Activated T-helper 17 cell treated with anti-CD3 and anti-CD28 coated beads, Interleukin-2, amount 50 U/mL, for 72 hours (primary cell): ENCODE measurements at regions not wholly inside any gene's neighbourhood (a gene's known extent, or its start where the extent isn't known, plus 50 kb on each side); places are given as distances from the start of the nearest gene placed in this dataset.
"Not testable (repeated sequence)": the region's sequence is repeated elsewhere in the genome, so short reads cannot be mapped to it uniquely, and the experiment has no call there.

Experiments
- ATAC-seq: fragments of 150-1000 bp; cut with Tn5 transposase; replicated peaks from 2 replicates; pipeline ENCODE4 v1.10.0; 2021; ENCODE audit warnings: mild to moderate bottlenecking, moderate library complexity
- H3K27ac Mint-ChIP-seq: one replicate; pipeline ENCODE4 v1.8.0; 2022; ENCODE audit warnings: mixed read lengths
- H3K27me3 Mint-ChIP-seq: one replicate; pipeline ENCODE4 v1.8.0; 2022; ENCODE audit warnings: mixed read lengths
- H3K36me3 Mint-ChIP-seq: one replicate; pipeline ENCODE4 v1.8.0; 2022; ENCODE audit warnings: low read depth, mild to moderate bottlenecking, mixed read lengths
- H3K4me1 Mint-ChIP-seq: one replicate; pipeline ENCODE4 v1.8.0; 2022; ENCODE audit warnings: mixed read lengths
- H3K4me3 Mint-ChIP-seq: one replicate; pipeline ENCODE4 v1.8.0; 2022; ENCODE audit warnings: mild to moderate bottlenecking, mixed read lengths
- H3K9me3 Mint-ChIP-seq: one replicate; pipeline ENCODE4 v1.8.0; 2022; ENCODE audit warnings: mixed read lengths

GRCh38 chr7:65074959-65075358 is 68.5 kb upstream of the ERV3-1 start:
- H3K36me3 Mint-ChIP-seq = peaks cover 28% of the 10 kb centered on the region
- H3K27ac Mint-ChIP-seq, ATAC-seq, H3K4me3 Mint-ChIP-seq, H3K27me3 Mint-ChIP-seq, H3K4me1 Mint-ChIP-seq, H3K9me3 Mint-ChIP-seq: not testable (repeated sequence)

GRCh38 chr7:65073160-65073559 is 66.7 kb upstream of the ERV3-1 start:
- peak; percentile 38 for ATAC-seq
- H3K4me3 Mint-ChIP-seq, H3K27ac Mint-ChIP-seq, H3K27me3 Mint-ChIP-seq, H3K9me3 Mint-ChIP-seq, H3K4me1 Mint-ChIP-seq: not testable (repeated sequence)
- H3K36me3 Mint-ChIP-seq = peaks cover 42% of the 10 kb centered on the region

- ATAC-seq, H3K27ac Mint-ChIP-seq, H3K27me3 Mint-ChIP-seq, H3K4me3 Mint-ChIP-seq, H3K9me3 Mint-ChIP-seq, H3K4me1 Mint-ChIP-seq: not testable (repeated sequence)
- H3K36me3 Mint-ChIP-seq = peaks cover 37% of the 10 kb centered on the region
These were observed 65.5 kb upstream of the ERV3-1 start for GRCh38 chr7:65071854-65072431.

- not testable (repeated sequence) for H3K27me3 Mint-ChIP-seq, H3K27ac Mint-ChIP-seq, H3K4me3 Mint-ChIP-seq, H3K4me1 Mint-ChIP-seq, H3K9me3 Mint-ChIP-seq
- peaks cover 49% of the 10 kb centered on the region for H3K36me3 Mint-ChIP-seq
- ATAC-seq = peak; percentile 51
These were observed 63.0 kb upstream of the ERV3-1 start for GRCh38 chr7:65069476-65069875.

- H3K27ac Mint-ChIP-seq = peak overlapping the region; percentile 11
- not testable (repeated sequence) for H3K4me3 Mint-ChIP-seq
These were observed 56.1 kb upstream of the ERV3-1 start for GRCh38 chr7:65062566-65062965.

GRCh38 chr7:65059247-65059646 is 52.8 kb upstream of the ERV3-1 start:
- H3K27ac Mint-ChIP-seq, H3K9me3 Mint-ChIP-seq, ATAC-seq, H3K4me1 Mint-ChIP-seq, H3K4me3 Mint-ChIP-seq, H3K27me3 Mint-ChIP-seq: not testable (repeated sequence)
- H3K36me3 Mint-ChIP-seq = peaks cover 26% of the 10 kb centered on the region

More at GRCh38 chr7:65062566-65062965, 56.1 kb upstream of the ERV3-1 start:
- H3K36me3 Mint-ChIP-seq = peaks cover 21% of the 10 kb centered on the region
- not testable (repeated sequence) for ATAC-seq, H3K4me1 Mint-ChIP-seq, H3K27me3 Mint-ChIP-seq, H3K9me3 Mint-ChIP-seq
